ENCODE measurements at regions not wholly inside any gene's neighbourhood (a gene's known extent, or its start where the extent isn't known, plus 50 kb on each side); places are given as distances from the start of the nearest gene placed in this dataset.

- Histone ChIP-seq H2BK12ac (ENCODE audit: insufficient read length, low read depth, low read length) (no peak overlapping the region), H3K23ac (ENCODE audit: insufficient read length, low read depth, low read length) (no peak overlapping the region), H3K4me2 (ENCODE audit: insufficient read depth, insufficient read length, low read length) (no peak overlapping the region), H2BK15ac (ENCODE audit: low read depth, low read length) (no peak overlapping the region), H3K27me3 (ENCODE audit: insufficient read depth, low read length) (no peaks in the 10 kb centered on the region; the same call in 1 of the 2 replicates), H3K79me2 (ENCODE audit: insufficient read depth, low read length) (no peaks in the 10 kb centered on the region), H2AFZ (ENCODE audit: low read length) (no peak overlapping the region), H2AK5ac (ENCODE audit: insufficient read length, low read length) (no peak overlapping the region), H3K14ac (ENCODE audit: insufficient read depth, low read length) (no peak overlapping the region), H3K27ac (ENCODE audit: insufficient read length, low read depth, low read length) (no peak overlapping the region), H3K56ac (ENCODE audit: insufficient read length, low read depth, low read length) (no peak overlapping the region), H3K9me3 (ENCODE audit: control insufficient read depth, low read depth, low read length) (no peaks in the 10 kb centered on the region), H4K5ac (ENCODE audit: insufficient read length, low read depth, low read length) (no peak overlapping the region), H4K20me1 (ENCODE audit: control insufficient read depth, insufficient read depth, insufficient read length) (no peaks in the 10 kb centered on the region), H3K18ac (ENCODE audit: insufficient read length, low read depth, low read length) (no peak overlapping the region), H4K91ac (ENCODE audit: insufficient read length, low read depth, low read length) (no peak overlapping the region), H3K4ac (ENCODE audit: low read depth, low read length) (no peak overlapping the region), H3K23me2 (ENCODE audit: insufficient read length, low read depth, low read length, poor library complexity, severe bottlenecking) (no peaks in the 10 kb centered on the region), H3T11ph (ENCODE audit: low read length) (no peak overlapping the region), H2BK5ac (ENCODE audit: insufficient read length, low read length) (no peak overlapping the region), H3K4me1 (ENCODE audit: insufficient read depth, low read length) (no peaks in the 10 kb centered on the region), H2BK20ac (ENCODE audit: low read depth, low read length, poor library complexity, severe bottlenecking) (no peak overlapping the region), H3K9ac (ENCODE audit: extremely low read depth, insufficient read length, low read length) (no peak overlapping the region), H4K8ac (replicated peaks; ENCODE audit: insufficient read length, low read depth, low read length) (no peak overlapping the region), H3K79me1 (ENCODE audit: insufficient read depth, low read depth, low read length, poor library complexity, severe bottlenecking) (no peaks in the 10 kb centered on the region), H2BK120ac (ENCODE audit: low read depth, low read length, poor library complexity, severe bottlenecking) (no peak overlapping the region)
- WGBS (ENCODE audit: extremely low coverage, insufficient read length, low lambda C conversion rate): no CpG with 5 or more reads among the region's 4 CpGs
- Mint-ChIP-seq H3K4me3 (no peak overlapping the region), H3K27ac (no peak overlapping the region), H3K27me3 (ENCODE audit: low read depth) (peaks cover 35% of the 10 kb centered on the region), H3K4me1 (peaks cover 17 to 19% of the 10 kb centered on the region in 2 experiments), H3K36me3 (ENCODE audit: insufficient read depth in 1 of 3, low read depth in 3 of 3) (no peaks in the 10 kb centered on the region), H3K9me3 (no peaks in the 10 kb centered on the region)
- TF ChIP-seq CTCF (conservative IDR thresholded peaks at IDR 0.05): no peak
- DNase-seq: no peak
Measured at GRCh38 chr11:44371706-44372105, 61.8 kb upstream of the ALX4 start.
